ENCODE measurements at regions not wholly inside any gene's neighbourhood (a gene's known extent, or its start where the extent isn't known, plus 50 kb on each side); places are given as distances from the start of the nearest gene placed in this dataset.

DNA sequence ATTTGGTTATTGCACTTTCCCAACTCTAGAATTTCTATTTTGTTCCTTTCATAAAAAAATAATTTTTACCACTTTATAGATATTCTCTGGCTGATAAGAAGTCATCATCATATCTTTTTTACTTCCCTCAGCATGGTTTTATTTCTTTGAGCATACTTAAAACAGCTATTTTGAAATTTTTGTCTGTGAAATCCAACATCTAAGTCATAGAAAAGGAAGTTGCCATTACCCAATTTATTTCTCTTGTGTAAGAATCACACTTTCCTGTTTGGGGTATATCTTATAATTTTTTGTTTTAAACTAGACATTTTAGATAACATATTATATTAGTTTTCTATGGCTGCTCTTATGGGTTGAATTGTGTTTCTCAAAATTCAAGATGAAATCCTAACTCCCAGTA is 400.2 kb upstream of the OR4E1 start:
- Histone ChIP-seq H3K27me3 (ENCODE audit: insufficient read depth, low read length, poor library complexity, severe bottlenecking) (peaks cover 6% of the 10 kb centered on the region), H3K4me2 (ENCODE audit: low read depth, low read length, poor library complexity, severe bottlenecking) (peak overlapping the region; percentile 5), H4K20me1 (ENCODE audit: insufficient read depth, low read length, poor library complexity, severe bottlenecking) (no peaks in the 10 kb centered on the region), H2AFZ (ENCODE audit: low read length) (no peak overlapping the region), H3K4me1 (ENCODE audit: insufficient read depth, low read length, poor library complexity, severe bottlenecking) (peaks cover 53% of the 10 kb centered on the region), H3K79me2 (ENCODE audit: insufficient read depth, low read length) (peaks cover 15% of the 10 kb centered on the region), H3K4me3 (ENCODE audit: low read length, poor library complexity, severe bottlenecking) (peak overlapping the region; percentile 4), H3K9me2 (replicated peaks; ENCODE audit: low read depth, low read length) (no peaks in the 10 kb centered on the region), H3K9ac (ENCODE audit: low read depth, low read length, poor library complexity, severe bottlenecking) (no peak overlapping the region), H3K9me3 (ENCODE audit: insufficient read depth, low read depth, low read length) (peaks cover 4% of the 10 kb centered on the region; the same call in 1 of the 2 replicates), H3F3A (ENCODE audit: low read depth) (peaks cover 16% of the 10 kb centered on the region), H3K36me3 (ENCODE audit: insufficient read depth, low read length) (no peaks in the 10 kb centered on the region)
- TF ChIP-seq, protein P1, sequence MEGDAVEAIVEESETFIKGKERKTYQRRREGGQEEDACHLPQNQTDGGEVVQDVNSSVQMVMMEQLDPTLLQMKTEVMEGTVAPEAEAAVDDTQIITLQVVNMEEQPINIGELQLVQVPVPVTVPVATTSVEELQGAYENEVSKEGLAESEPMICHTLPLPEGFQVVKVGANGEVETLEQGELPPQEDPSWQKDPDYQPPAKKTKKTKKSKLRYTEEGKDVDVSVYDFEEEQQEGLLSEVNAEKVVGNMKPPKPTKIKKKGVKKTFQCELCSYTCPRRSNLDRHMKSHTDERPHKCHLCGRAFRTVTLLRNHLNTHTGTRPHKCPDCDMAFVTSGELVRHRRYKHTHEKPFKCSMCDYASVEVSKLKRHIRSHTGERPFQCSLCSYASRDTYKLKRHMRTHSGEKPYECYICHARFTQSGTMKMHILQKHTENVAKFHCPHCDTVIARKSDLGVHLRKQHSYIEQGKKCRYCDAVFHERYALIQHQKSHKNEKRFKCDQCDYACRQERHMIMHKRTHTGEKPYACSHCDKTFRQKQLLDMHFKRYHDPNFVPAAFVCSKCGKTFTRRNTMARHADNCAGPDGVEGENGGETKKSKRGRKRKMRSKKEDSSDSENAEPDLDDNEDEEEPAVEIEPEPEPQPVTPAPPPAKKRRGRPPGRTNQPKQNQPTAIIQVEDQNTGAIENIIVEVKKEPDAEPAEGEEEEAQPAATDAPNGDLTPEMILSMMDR (conservative IDR thresholded peaks at IDR 0.05; ENCODE audit: low read length) = no peak
- no peak for TF ChIP-seq EZH2phosphoT487 (IDR thresholded peaks at IDR 0.05; ENCODE audit: borderline replicate concordance)

DNA sequence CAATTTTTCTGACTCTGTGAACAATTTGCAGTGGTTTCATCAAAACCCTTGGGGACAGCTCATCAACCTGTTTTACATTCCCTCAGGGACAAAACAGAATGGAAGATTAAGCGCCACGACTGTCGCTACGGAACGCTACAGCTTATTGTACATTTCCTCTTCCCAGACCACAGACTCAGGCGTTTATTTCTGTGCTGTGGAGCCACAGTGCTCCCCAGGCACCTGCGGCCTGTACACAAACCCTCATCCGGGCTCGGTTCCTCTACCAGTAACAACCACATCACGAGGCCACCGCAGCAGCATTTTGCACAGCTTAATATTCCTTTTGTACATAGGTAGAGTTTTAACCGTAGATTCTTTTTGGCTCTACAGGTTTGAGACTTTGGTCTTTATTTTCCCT is 397.4 kb upstream of the OR4E1 start:
- Histone ChIP-seq H3K9me3 (ENCODE audit: insufficient read depth, low read depth, low read length) (peaks cover 4% of the 10 kb centered on the region; the same call in 1 of the 2 replicates), H3K36me3 (ENCODE audit: insufficient read depth, low read length) (no peaks in the 10 kb centered on the region), H3K4me3 (ENCODE audit: low read length, poor library complexity, severe bottlenecking) (peak overlapping the region; percentile 79), H3K9me2 (replicated peaks; ENCODE audit: low read depth, low read length) (no peaks in the 10 kb centered on the region), H3K9ac (ENCODE audit: low read depth, low read length, poor library complexity, severe bottlenecking) (peak overlapping the region; percentile 91), H4K20me1 (ENCODE audit: insufficient read depth, low read length, poor library complexity, severe bottlenecking) (no peaks in the 10 kb centered on the region), H3K79me2 (ENCODE audit: insufficient read depth, low read length) (peaks cover 15% of the 10 kb centered on the region), H3F3A (ENCODE audit: low read depth) (peaks cover 16% of the 10 kb centered on the region), H3K4me1 (ENCODE audit: insufficient read depth, low read length, poor library complexity, severe bottlenecking) (peaks cover 52% of the 10 kb centered on the region), H2AFZ (ENCODE audit: low read length) (no peak overlapping the region), H3K27me3 (ENCODE audit: insufficient read depth, low read length, poor library complexity, severe bottlenecking) (peaks cover 10% of the 10 kb centered on the region), H3K4me2 (ENCODE audit: low read depth, low read length, poor library complexity, severe bottlenecking) (peak overlapping the region; percentile 94)
- TF ChIP-seq, protein P1 (conservative IDR thresholded peaks at IDR 0.05; ENCODE audit: low read length) = no peak
- peak; percentile 98 for TF ChIP-seq EZH2phosphoT487 (IDR thresholded peaks at IDR 0.05; ENCODE audit: borderline replicate concordance)

DNA sequence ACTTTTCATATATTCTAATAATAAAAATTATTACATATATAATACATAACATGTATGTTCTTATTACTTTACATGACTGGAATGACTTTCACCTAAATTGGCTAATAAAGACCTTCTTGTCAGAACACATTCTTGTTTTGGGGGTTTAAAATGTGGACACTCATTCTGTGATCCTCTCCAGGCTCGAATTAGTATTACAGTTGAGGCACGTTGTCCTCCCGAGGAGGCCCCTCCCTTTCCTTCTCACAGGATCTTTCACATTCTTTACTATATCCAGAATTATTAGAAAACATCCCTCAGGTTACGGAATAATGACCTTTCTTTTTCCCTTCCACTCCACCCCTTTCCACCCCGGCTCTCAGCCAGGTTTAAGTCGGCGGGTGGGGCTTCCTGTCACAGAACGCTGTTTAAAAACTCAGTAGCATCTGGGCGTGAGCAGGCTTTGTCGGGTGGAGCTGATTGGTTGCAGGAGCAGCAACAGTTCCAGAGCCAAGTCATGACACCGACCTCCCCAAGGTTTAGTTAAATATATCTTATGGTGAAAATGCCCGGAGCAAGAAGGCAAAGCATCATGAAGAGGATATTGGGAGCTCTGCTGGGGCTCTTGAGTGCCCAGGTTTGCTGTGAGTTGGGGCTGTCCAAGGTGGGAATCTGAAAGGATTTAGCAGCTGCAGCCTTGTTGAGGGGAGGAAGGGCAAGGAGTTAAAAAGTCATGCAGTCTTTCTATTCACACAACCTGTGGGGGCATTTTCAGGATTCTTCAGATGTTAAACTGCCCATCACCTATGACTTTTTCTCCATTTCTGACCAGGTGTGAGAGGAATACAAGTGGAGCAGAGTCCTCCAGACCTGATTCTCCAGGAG is 396.7 kb upstream of the OR4E1 start:
- peaks cover 10% of the 10 kb centered on the region for H3K27me3 ChIP-seq (ENCODE audit: insufficient read depth, low read length, poor library complexity, severe bottlenecking)
- H3K4me2 ChIP-seq (ENCODE audit: low read depth, low read length, poor library complexity, severe bottlenecking) = peak overlapping the region; percentile 94
- no peak for TF ChIP-seq EZH2phosphoT487 (IDR thresholded peaks at IDR 0.05; ENCODE audit: borderline replicate concordance)
- TF ChIP-seq, protein P1 (conservative IDR thresholded peaks at IDR 0.05; ENCODE audit: low read length) = no peak
- H3K9ac ChIP-seq (ENCODE audit: low read depth, low read length, poor library complexity, severe bottlenecking) = peak overlapping the region; percentile 91
- peaks cover 16% of the 10 kb centered on the region for H3F3A ChIP-seq (ENCODE audit: low read depth)
- no peaks in the 10 kb centered on the region for H3K36me3 ChIP-seq (ENCODE audit: insufficient read depth, low read length)
- no peaks in the 10 kb centered on the region for H4K20me1 ChIP-seq (ENCODE audit: insufficient read depth, low read length, poor library complexity, severe bottlenecking)
- peak overlapping the region; percentile 79 for H3K4me3 ChIP-seq (ENCODE audit: low read length, poor library complexity, severe bottlenecking)
- H3K9me2 ChIP-seq (replicated peaks; ENCODE audit: low read depth, low read length) = no peaks in the 10 kb centered on the region
- peaks cover 57% of the 10 kb centered on the region for H3K4me1 ChIP-seq (ENCODE audit: insufficient read depth, low read length, poor library complexity, severe bottlenecking)
- peaks cover 15% of the 10 kb centered on the region for H3K79me2 ChIP-seq (ENCODE audit: insufficient read depth, low read length)
- peaks cover 4% of the 10 kb centered on the region; the same call in 1 of the 2 replicates for H3K9me3 ChIP-seq (ENCODE audit: insufficient read depth, low read depth, low read length)
- H2AFZ ChIP-seq (ENCODE audit: low read length) = 0 out of 2 replicates have a peak overlapping the region, but pooled peaks have one; percentile 13

All from Loucy (cell line).